ENCODE measurements at regions not wholly inside any gene's neighbourhood (a gene's known extent, or its start where the extent isn't known, plus 50 kb on each side); places are given as distances from the start of the nearest gene placed in this dataset.

- Histone ChIP-seq H3K4me1 (ENCODE audit: insufficient read depth) (no peaks in the 10 kb centered on the region), H3F3A (replicated peaks; ENCODE audit: low read depth) (no peaks in the 10 kb centered on the region), H3K4me3 (no peak overlapping the region), H3K79me2 (replicated peaks; ENCODE audit: insufficient read depth) (no peaks in the 10 kb centered on the region), H2AFZ (no peak overlapping the region), H3K27ac (ENCODE audit: low read depth) (no peak overlapping the region), H4K20me1 (replicated peaks; ENCODE audit: insufficient read depth) (no peaks in the 10 kb centered on the region), H3K4me2 (no peak overlapping the region), H3K9me2 (ENCODE audit: insufficient read depth) (peaks cover 9% of the 10 kb centered on the region; the same call in 1 of the 2 replicates), H3K27me3 (ENCODE audit: insufficient read depth) (no peaks in the 10 kb centered on the region), H3K36me3 (ENCODE audit: insufficient read depth) (no peaks in the 10 kb centered on the region)
- Mint-ChIP-seq H3K4me1 (peaks cover 3% of the 10 kb centered on the region), H3K27ac (no peak overlapping the region), H3K9me3 (no peaks in the 10 kb centered on the region), H3K36me3 (ENCODE audit: low read depth) (no peaks in the 10 kb centered on the region), H3K4me3 (no peak overlapping the region), H3K27me3 (ENCODE audit: insufficient read depth, low read depth, poor library complexity) (no peaks in the 10 kb centered on the region)
- DNase-seq (ENCODE audit: low spot score) (no peak), ATAC-seq (no peak)
- TF ChIP-seq POLR2AphosphoS5 (IDR thresholded peaks at IDR 0.05; ENCODE audit: low read depth) (no peak), ZNF331 (CRISPR knock-in tag; IDR thresholded peaks at IDR 0.05; ENCODE audit: low read depth) (no peak), REST (IDR thresholded peaks at IDR 0.05; ENCODE audit: unreplicated experiment) (no peak), CREB1 (CRISPR knock-in tag; IDR thresholded peaks at IDR 0.05; ENCODE audit: low read depth) (no peak), ETS1 (IDR thresholded peaks at IDR 0.05) (no peak), EZH2 (IDR thresholded peaks at IDR 0.05; ENCODE audit: low read depth, unreplicated experiment) (no peak), JUNB (IDR thresholded peaks at IDR 0.05; ENCODE audit: unreplicated experiment) (no peak), ZNF114 (CRISPR knock-in tag; IDR thresholded peaks at IDR 0.05) (no peak), CTCF (conservative IDR thresholded peaks at IDR 0.05; ENCODE audit: low read depth in 2 of 2) (no peak), EZH2phosphoT487 (IDR thresholded peaks at IDR 0.05; ENCODE audit: unreplicated experiment) (no peak), NANOG (IDR thresholded peaks at IDR 0.05; ENCODE audit: borderline replicate concordance) (no peak)
Observed at GRCh38 chr18:55090564-55091188, 131.4 kb upstream of the CCDC68 start.
